ENCODE measurements at regions not wholly inside any gene's neighbourhood (a gene's known extent, or its start where the extent isn't known, plus 50 kb on each side); places are given as distances from the start of the nearest gene placed in this dataset.

- no peak for TF ChIP-seq CTCF (IDR thresholded peaks at IDR 0.05; ENCODE audit: insufficient read depth, low read length, poor library complexity, severe bottlenecking)
- TF ChIP-seq EZH2phosphoT487 (conservative IDR thresholded peaks at IDR 0.05; ENCODE audit: low read length) = no peak
Observed at GRCh38 chr18:44198612-44199284, 481.9 kb upstream of the SETBP1 start.

All from SU-DHL-6 (cell line).